Inferior parietal cortex (tissue), 1 donor: ENCODE measurements at regions not wholly inside any gene's neighbourhood (a gene's known extent, or its start where the extent isn't known, plus 50 kb on each side); places are given as distances from the start of the nearest gene placed in this dataset.
"Not testable (repeated sequence)": the region's sequence is repeated elsewhere in the genome, so short reads cannot be mapped to it uniquely, and the experiment has no call there.

Experiments
- DNase-seq: peaks from one replicate; pipeline ENCODE4 v3.0.0-alpha.2; 2016; ENCODE audit errors: extremely low spot score

GRCh38 chrX:138018145-138018799, 452.3 kb downstream of the ZIC3 start:
- DNase-seq, result no peak

DNA sequence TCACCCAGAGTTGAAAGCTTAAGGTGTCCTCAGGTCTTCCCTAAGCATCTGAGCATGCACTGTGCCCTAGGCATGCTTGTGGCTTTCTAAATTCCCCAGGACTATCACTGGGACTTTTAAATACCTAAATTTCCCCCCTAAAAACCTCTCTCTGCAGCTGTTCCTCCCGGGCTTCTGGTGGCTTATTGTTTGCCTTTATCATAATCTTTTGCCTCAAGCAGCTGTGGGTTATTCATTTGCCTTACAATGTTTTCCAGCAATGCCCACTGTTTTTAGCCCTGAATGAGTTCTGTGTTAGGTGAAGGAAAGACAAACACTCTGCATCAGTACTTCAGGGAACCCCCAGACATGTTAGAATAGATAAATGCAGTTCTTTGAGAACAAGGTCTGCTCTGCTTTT, 455.0 kb downstream of the ZIC3 start:
- no peak for DNase-seq

DNA sequence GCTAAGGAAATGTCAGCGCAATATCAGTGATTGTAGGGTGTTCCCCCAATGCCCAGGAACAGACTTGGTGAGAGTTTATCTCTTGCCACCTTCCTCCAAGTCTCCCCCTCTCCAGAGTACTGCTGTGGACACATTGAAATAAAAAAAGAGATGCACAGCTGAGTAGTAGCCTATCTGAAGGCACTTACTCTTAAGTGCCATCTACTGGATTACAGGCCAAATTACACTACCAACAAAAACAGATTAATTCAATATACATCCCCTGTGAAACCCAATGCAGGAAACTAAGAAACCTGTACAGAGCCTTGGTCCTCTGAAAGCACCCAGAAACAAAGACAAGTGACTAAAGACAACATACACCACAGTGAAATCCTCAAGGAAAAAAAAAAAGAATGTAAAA, 460.3 kb downstream of the ZIC3 start:
- DNase-seq, result no peak

DNA sequence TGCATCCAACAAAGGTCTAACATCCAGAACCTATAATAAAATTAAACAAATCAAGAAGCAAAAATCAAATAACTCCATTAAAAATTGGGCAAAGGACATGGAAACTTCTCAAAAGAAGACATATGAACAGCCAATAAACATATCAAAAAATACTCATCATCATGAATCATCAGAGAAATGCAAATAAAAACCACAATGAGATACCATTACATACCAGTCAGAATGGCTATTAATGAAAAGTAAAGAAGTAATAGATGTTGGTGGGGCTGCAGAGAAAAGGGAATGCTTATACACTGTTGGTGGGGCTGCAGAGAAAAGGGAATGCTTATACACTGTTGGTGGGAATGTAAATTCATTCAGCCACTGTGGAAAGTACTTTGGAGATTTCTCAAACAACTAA, 465.8 kb downstream of the ZIC3 start:
- DNase-seq, result no peak

- no peak for DNase-seq
Observed at GRCh38 chrX:138034136-138034535, 468.2 kb downstream of the ZIC3 start.

DNA sequence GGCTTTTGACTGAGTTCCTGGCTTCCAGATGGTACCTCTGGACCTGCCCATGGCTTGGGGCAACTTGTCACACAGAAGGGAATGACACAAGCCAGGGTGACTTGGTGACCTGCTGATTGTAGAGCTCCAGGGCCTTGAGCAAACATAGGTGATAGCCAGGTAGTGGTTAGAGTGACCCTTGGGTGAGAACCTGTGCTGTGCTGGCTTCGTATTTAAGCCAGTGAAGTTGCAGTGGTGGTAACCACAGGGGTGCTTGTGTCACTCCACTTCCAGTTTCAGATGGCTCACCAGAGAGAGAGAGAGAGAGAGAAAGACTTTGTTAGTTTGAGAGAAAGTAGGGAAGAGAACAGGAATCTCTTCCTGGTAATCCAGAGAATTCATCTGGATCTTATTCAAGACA, 471.6 kb downstream of the ZIC3 start:
- DNase-seq, result no peak

GRCh38 chrX:138057883-138058282, 492.0 kb downstream of the ZIC3 start:
- DNase-seq, result no peak

GRCh38 chrX:138058931-138059330, 493.0 kb downstream of the ZIC3 start:
- DNase-seq, result no peak

- no peak for DNase-seq
Observed at GRCh38 chrX:138067415-138067814, 501.5 kb downstream of the ZIC3 start.

GRCh38 chrX:138073626-138074025, 507.7 kb downstream of the ZIC3 start:
- no peak for DNase-seq

GRCh38 chrX:138082251-138082650, 516.3 kb downstream of the ZIC3 start:
- no peak for DNase-seq

GRCh38 chrX:138082896-138083295, 517.0 kb downstream of the ZIC3 start:
- DNase-seq, result no peak

GRCh38 chrX:138110910-138111309, 545.0 kb downstream of the ZIC3 start:
- DNase-seq, result not testable (repeated sequence)

- DNase-seq, result no peak
Observed at GRCh38 chrX:138127314-138127713, 561.4 kb downstream of the ZIC3 start.

GRCh38 chrX:138128027-138128671, 562.2 kb downstream of the ZIC3 start:
- peak; percentile 56 for DNase-seq

DNA sequence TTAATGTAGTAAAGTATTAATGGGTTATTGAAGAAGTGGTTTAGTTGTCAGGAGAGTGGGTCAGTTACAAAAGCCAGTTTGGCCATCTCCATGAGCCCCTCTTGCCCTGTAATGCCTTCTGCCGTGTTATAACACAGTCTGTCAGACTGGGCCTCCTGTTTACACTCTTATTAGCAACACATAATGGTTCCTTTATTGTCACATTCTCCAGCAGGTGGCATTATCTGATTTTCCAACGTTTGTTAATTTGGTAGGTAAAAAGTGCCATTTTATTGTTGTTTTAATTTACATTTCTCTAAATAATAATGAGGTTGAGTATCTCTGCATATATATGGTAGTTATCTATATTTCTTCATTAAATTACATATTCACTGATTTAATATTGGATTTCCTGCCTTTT, 560.8 kb downstream of the FGF13 start:
- DNase-seq, result no peak

DNA sequence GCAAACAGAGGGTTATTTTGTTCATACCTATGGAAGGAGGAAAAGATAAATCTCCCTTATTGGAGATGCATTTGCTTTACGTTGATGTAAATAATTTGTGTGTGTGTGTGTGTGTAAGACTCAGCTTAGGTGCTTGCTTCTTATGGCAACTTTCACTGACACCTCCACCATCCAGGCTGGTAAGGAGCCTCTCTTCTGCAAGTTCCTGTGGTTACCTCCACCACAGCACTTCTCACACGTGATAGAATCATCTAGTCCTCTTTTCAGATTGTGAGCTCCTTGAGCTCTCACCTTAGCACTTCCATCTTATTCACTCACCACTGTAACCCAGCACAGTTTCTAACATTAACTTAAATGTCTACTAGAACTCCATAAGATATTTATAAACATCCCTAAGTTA, 553.7 kb downstream of the FGF13 start:
- no peak for DNase-seq

DNA sequence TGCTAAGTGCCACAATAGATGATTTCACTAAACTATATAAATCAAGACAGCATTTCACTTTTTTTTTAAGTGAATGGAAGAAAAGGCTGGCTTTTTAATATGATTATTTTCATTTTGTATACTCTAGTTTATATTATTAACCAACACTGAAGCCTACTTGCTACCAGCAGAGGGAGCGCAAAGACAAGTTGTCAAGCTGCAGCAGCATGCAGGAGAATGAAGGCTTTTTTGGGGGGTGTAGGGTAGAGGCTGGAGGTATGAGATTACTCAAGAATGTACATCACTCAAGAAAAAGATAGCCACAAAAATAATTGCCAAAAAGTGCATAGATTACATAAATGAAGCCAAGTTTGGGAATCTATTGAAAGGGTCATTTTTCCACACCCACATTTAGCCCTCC, 519.5 kb downstream of the FGF13 start:
- DNase-seq, result peak; percentile 31

DNA sequence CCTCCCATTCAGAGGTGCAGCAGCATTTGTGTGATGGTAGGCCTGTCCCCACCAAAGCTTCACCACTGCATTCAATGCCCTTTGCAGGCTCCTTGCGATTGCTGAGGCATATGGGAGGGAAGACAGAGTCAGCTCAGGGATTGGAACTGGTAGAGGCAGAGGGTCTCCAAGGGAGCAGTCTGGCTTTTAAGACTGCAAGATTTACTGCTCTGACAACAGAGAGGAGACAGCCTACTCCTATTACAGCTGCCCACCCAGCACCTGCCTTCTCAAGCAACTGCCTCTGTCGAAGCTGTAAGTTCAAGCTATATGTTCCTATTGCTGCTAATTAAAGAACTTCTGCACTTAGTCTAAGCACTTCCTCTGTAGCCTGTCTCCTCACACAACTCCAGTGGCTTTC, 481.8 kb downstream of the FGF13 start:
- no peak for DNase-seq

- DNase-seq, result no peak
Observed at GRCh38 chrX:138240266-138240665, 471.3 kb downstream of the FGF13 start.

- no peak for DNase-seq
Observed at GRCh38 chrX:138254001-138254400, 457.5 kb downstream of the FGF13 start.

DNA sequence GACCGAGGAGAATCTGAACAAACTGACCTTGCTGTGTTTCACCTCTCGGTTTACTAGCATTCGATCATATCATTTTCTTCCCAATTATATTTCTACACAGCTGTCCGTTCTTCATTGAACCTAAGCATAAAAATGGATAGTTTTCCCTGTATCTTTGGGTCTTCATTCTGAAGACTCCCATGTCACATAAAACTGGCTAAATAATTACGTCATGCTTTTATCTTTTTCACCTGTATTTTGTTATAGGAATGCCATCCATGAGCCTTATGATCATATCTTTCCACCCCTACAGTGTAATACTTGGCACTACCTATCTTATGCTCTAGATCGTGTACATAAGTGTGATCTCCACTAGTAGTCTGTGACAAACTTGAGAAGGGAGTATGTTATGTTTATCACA, 456.1 kb downstream of the FGF13 start:
- no peak for DNase-seq

DNA sequence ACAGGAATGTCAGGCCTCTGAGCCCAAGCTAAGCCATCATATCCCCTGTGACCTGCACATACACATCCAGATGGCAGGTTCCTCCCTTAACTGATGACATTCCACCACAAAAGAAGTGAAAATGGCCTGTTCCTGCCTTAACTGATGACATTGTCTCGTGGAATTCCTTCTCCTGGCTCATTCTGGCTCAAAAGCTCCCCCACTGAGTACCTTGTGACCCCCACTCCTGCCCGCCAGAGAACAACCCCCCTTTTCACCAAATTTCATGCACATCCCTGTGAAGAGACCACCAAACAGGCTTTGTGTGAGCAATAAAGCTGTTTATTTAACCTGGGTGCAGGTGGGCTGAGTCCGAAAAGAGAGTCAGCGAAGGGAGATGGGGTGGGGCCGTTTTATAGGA, 447.4 kb downstream of the FGF13 start:
- not testable (repeated sequence) for DNase-seq

GRCh38 chrX:138270931-138271330, 440.6 kb downstream of the FGF13 start:
- no peak for DNase-seq
